OCI-LY7 (cell line): ENCODE measurements at regions not wholly inside any gene's neighbourhood (a gene's known extent, or its start where the extent isn't known, plus 50 kb on each side); places are given as distances from the start of the nearest gene placed in this dataset.
A peak's percentile ranks its signal among the peaks of the same experiment; 100 is the strongest.

ENCODE experiments used
- BruUV-seq: library from RNA; stranded (reverse); fragments of 400-500 nt; replicated peaks from 2 replicates; lab custom pipeline; 2021; lab: Mats Ljungman, UMichigan
- CTCF ChIA-PET: fragments of 300-600 bp; sonication (Branson Sonifier 250); formaldehyde crosslinking; loops from one replicate; lab custom pipeline; 2022; ENCODE audit warnings: antibody characterized with exemption; ENCODE audit not compliant: unreplicated experiment; lab: Charles Lee
- POLR2A ChIA-PET: fragments of 300-600 bp; sonication (Branson Sonifier 250); formaldehyde crosslinking; loops from one replicate; lab custom pipeline; 2022; ENCODE audit warnings: antibody characterized with exemption; lab: Charles Lee
- DNase-seq: peaks from one replicate; pipeline ENCODE4 v3.0.0-alpha.2; 2015; ENCODE audit warnings: low spot score
- H2AFZ ChIP-seq: fragments of 200-600 bp; sonication (generic), shearing (Covaris generic); 2 replicates; pipeline ENCODE4 v1.6.1; 2014; ENCODE audit warnings: mild to moderate bottlenecking, antibody characterized with exemption, low read length, moderate library complexity
- H3K27ac ChIP-seq: fragments of 200-600 bp; sonication (generic); 2 replicates; pipeline ENCODE4 v1.5.1; 2014; ENCODE audit warnings: mixed run types, low read depth, mild to moderate bottlenecking, moderate library complexity, low read length, inconsistent platforms; ENCODE audit not compliant: poor library complexity, severe bottlenecking
- H3K36me3 ChIP-seq: fragments of 200-600 bp; sonication (generic); 2 replicates; pipeline ENCODE4 v1.6.1; 2014; ENCODE audit warnings: mild to moderate bottlenecking, antibody characterized with exemption, low read length, moderate library complexity, mixed read lengths; ENCODE audit not compliant: insufficient read depth
- H3K4me1 ChIP-seq: fragments of 200-600 bp; sonication (generic); 2 replicates; pipeline ENCODE4 v1.5.1; 2014; ENCODE audit warnings: mild to moderate bottlenecking, low read length; ENCODE audit not compliant: insufficient read depth, poor library complexity, severe bottlenecking
- H3K4me2 ChIP-seq: fragments of 200-600 bp; sonication (generic); 2 replicates; pipeline ENCODE4 v1.6.1; 2014; ENCODE audit warnings: mild to moderate bottlenecking, low read length
- H3K4me3 ChIP-seq: fragments of 200-600 bp; sonication (generic); 2 replicates; pipeline ENCODE4 v1.5.1; 2014; ENCODE audit warnings: mild to moderate bottlenecking, low read depth, low read length; ENCODE audit not compliant: poor library complexity, severe bottlenecking
- H3K79me2 ChIP-seq: fragments of 200-600 bp; sonication (generic); 2 replicates; pipeline ENCODE4 v1.6.1; 2016; ENCODE audit warnings: low read depth, mild to moderate bottlenecking, low read length, moderate library complexity, mixed read lengths; ENCODE audit not compliant: insufficient read depth
- H3K9me2 ChIP-seq: fragments of 200-600 bp; sonication (generic); 2 replicates; pipeline ENCODE4 v1.6.1; 2016; ENCODE audit warnings: mild to moderate bottlenecking, low read length, mixed read lengths; ENCODE audit not compliant: insufficient read depth
- H3K9me3 ChIP-seq: fragments of 200-600 bp; sonication (generic); 2 replicates; pipeline ENCODE4 v1.6.1; 2014; ENCODE audit warnings: mild to moderate bottlenecking, mixed run types, low read length, mixed read lengths
- H4K20me1 ChIP-seq: fragments of 200-600 bp; sonication (generic); 2 replicates; pipeline ENCODE4 v1.6.1; 2014; ENCODE audit warnings: mild to moderate bottlenecking, antibody characterized with exemption, low read length, moderate library complexity, mixed read lengths; ENCODE audit not compliant: insufficient read depth
- CTCF ChIP-seq: fragments of 200-600 bp; sonication (generic); conservative IDR thresholded peaks from 2 replicates; pipeline ENCODE4 v1.5.1; 2014; ENCODE audit warnings: mild to moderate bottlenecking, antibody characterized with exemption, low read length, moderate library complexity, mixed read lengths
- EZH2phosphoT487 ChIP-seq: fragments of 200-600 bp; sonication (generic); IDR thresholded peaks from 2 replicates; pipeline ENCODE4 v1.6.1; 2018; ENCODE audit warnings: low read depth, borderline replicate concordance, mild to moderate bottlenecking, mixed run types, antibody characterized with exemption, low read length, moderate library complexity, mixed read lengths
- intact Hi-C: fragments of 100-400 bp; cut with micrococcal nuclease; formaldehyde crosslinking; loops from one replicate; pipeline ENCODE4 v1.10.0; 2022; ENCODE audit not compliant: unreplicated experiment

- no peaks in the 10 kb centered on the region for H3K79me2 ChIP-seq
- no peak overlapping the region for H2AFZ ChIP-seq
- no peaks in the 10 kb centered on the region for H3K4me1 ChIP-seq
- intact Hi-C loops, result no loop called here
- no peak for DNase-seq
- H3K4me3 ChIP-seq, result no peak overlapping the region
- H3K4me2 ChIP-seq, result no peak overlapping the region
- TF ChIP-seq CTCF, result no peak
- no peak for TF ChIP-seq EZH2phosphoT487
- no peaks in the 10 kb centered on the region for H3K9me3 ChIP-seq
- ChIA-PET CTCF (no interaction called here), POLR2A (no interaction called here)
- no peaks in the 10 kb centered on the region for H3K9me2 ChIP-seq
- no TSS peak for BruUV-seq
- H3K27ac ChIP-seq, result no peak overlapping the region
- H3K36me3 ChIP-seq, result no peaks in the 10 kb centered on the region
- H4K20me1 ChIP-seq, result no peaks in the 10 kb centered on the region
Measured at GRCh38 chr9:71504636-71505035, 263.7 kb downstream of the CEMIP2 start.

GRCh38 chr9:71498691-71499090, 269.6 kb downstream of the CEMIP2 start:
- Histone ChIP-seq H3K36me3 (no peaks in the 10 kb centered on the region), H3K4me1 (no peaks in the 10 kb centered on the region), H3K9me2 (no peaks in the 10 kb centered on the region), H3K4me2 (no peak overlapping the region), H3K4me3 (no peak overlapping the region), H2AFZ (no peak overlapping the region), H4K20me1 (no peaks in the 10 kb centered on the region), H3K79me2 (no peaks in the 10 kb centered on the region), H3K9me3 (no peaks in the 10 kb centered on the region), H3K27ac (no peak overlapping the region)
- intact Hi-C loops, result no loop called here
- POLR2A ChIA-PET, result no interaction called here
- BruUV-seq, result no TSS peak
- no peak for DNase-seq
- CTCF ChIA-PET, result no interaction called here
- no peak for TF ChIP-seq EZH2phosphoT487
- no peak for TF ChIP-seq CTCF

- intact Hi-C loops, result loop anchor here (5.0 kb wide), 1 partner anchor 276 kb away; the partner anchor contains the start of gene CEMIP2
- CTCF ChIA-PET, result no interaction called here
Measured at GRCh38 chr9:71490810-71491209, 277.5 kb downstream of the CEMIP2 start.

More at GRCh38 chr9:71490810-71491209, 277.5 kb downstream of the CEMIP2 start:
- H3K79me2 ChIP-seq, result no peaks in the 10 kb centered on the region
- no peak overlapping the region for H3K4me2 ChIP-seq
- no peaks in the 10 kb centered on the region for H3K4me1 ChIP-seq
- DNase-seq, result no peak
- H2AFZ ChIP-seq, result no peak overlapping the region
- no peaks in the 10 kb centered on the region for H3K9me2 ChIP-seq
- no peak overlapping the region for H3K27ac ChIP-seq
- no peaks in the 10 kb centered on the region for H3K9me3 ChIP-seq
- H3K36me3 ChIP-seq, result no peaks in the 10 kb centered on the region
- H3K4me3 ChIP-seq, result no peak overlapping the region
- no TSS peak for BruUV-seq
- POLR2A ChIA-PET, result interaction anchor here (0.6 kb wide), 1 partner anchor 328 kb away, joined by 3 read pairs; no protein-coding TSS in a partner anchor
- TF ChIP-seq EZH2phosphoT487 (no peak), CTCF (peak; percentile 60)
- H4K20me1 ChIP-seq, result no peaks in the 10 kb centered on the region
